GM18519 (cell line): ENCODE measurements at regions not wholly inside any gene's neighbourhood (a gene's known extent, or its start where the extent isn't known, plus 50 kb on each side); places are given as distances from the start of the nearest gene placed in this dataset.

Experiments
- ATAC-seq: cut with Tn5 transposase; IDR thresholded peaks from one replicate; pipeline ENCODE4 v1.9.1; 2021; ENCODE audit warnings: mild to moderate bottlenecking, moderate library complexity; ENCODE audit not compliant: unreplicated experiment, low FRiP score

GRCh38 chr9:99391937-99392594 lies 170.0 kb downstream of the SEC61B start:
- no peak for ATAC-seq

- ATAC-seq = no peak
These were observed 170.9 kb downstream of the SEC61B start for GRCh38 chr9:99392986-99393385.

- ATAC-seq = no peak
These were observed 171.9 kb downstream of the SEC61B start for GRCh38 chr9:99393993-99394392.

- ATAC-seq = no peak
These were observed 176.2 kb downstream of the SEC61B start for GRCh38 chr9:99398241-99398640.

GRCh38 chr9:99399474-99399873 lies 177.4 kb downstream of the SEC61B start:
- ATAC-seq = no peak

- no peak for ATAC-seq
These were observed 178.2 kb downstream of the SEC61B start for GRCh38 chr9:99400184-99400731.

- ATAC-seq = no peak
These were observed 179.8 kb downstream of the SEC61B start for GRCh38 chr9:99401680-99402504.

- no peak for ATAC-seq
These were observed 181.3 kb downstream of the SEC61B start for GRCh38 chr9:99403371-99403770.

GRCh38 chr9:99405359-99405758 lies 183.3 kb downstream of the SEC61B start:
- no peak for ATAC-seq

- no peak for ATAC-seq
These were observed 184.9 kb downstream of the SEC61B start for GRCh38 chr9:99406939-99407338.

- ATAC-seq = no peak
These were observed 189.0 kb downstream of the SEC61B start for GRCh38 chr9:99411068-99411467.

GRCh38 chr9:99411479-99412115 lies 189.5 kb downstream of the SEC61B start:
- ATAC-seq = no peak

- ATAC-seq = no peak
These were observed 190.5 kb downstream of the SEC61B start for GRCh38 chr9:99412606-99413005.

- no peak for ATAC-seq
These were observed 192.2 kb downstream of the SEC61B start for GRCh38 chr9:99414321-99414720.

GRCh38 chr9:99415606-99416005 lies 193.5 kb downstream of the SEC61B start:
- ATAC-seq = no peak

- ATAC-seq = no peak
These were observed 193.9 kb downstream of the SEC61B start for GRCh38 chr9:99416007-99416406.

- ATAC-seq = no peak
These were observed 197.0 kb downstream of the SEC61B start for GRCh38 chr9:99419070-99419469.

- no peak for ATAC-seq
These were observed 199.3 kb downstream of the SEC61B start for GRCh38 chr9:99421369-99421768.

- ATAC-seq = no peak
These were observed 203.0 kb downstream of the SEC61B start for GRCh38 chr9:99425124-99425523.

- no peak for ATAC-seq
These were observed 204.1 kb downstream of the SEC61B start for GRCh38 chr9:99425923-99426842.
